GM21526 (cell line): ENCODE measurements at regions not wholly inside any gene's neighbourhood (a gene's known extent, or its start where the extent isn't known, plus 50 kb on each side); places are given as distances from the start of the nearest gene placed in this dataset.

Experiments
- ATAC-seq: cut with Tn5 transposase; IDR thresholded peaks from one replicate; pipeline ENCODE4 v1.9.1; 2021; ENCODE audit warnings: moderate library complexity; ENCODE audit not compliant: unreplicated experiment, low FRiP score

- no peak for ATAC-seq
Measured at GRCh38 chr6:150813993-150814359, 51.5 kb upstream of the MTHFD1L start.
